KMS-11 (cell line): ENCODE measurements at regions not wholly inside any gene's neighbourhood (a gene's known extent, or its start where the extent isn't known, plus 50 kb on each side); places are given as distances from the start of the nearest gene placed in this dataset.

ENCODE experiments used
- H2AFZ ChIP-seq: fragments of 200-600 bp; sonication (generic); 2 replicates; pipeline ENCODE4 v1.6.1; 2016; ENCODE audit warnings: antibody characterized with exemption, mixed run types, low read depth
- H3K27ac ChIP-seq: fragments of 200-600 bp; sonication (generic); 2 replicates; pipeline ENCODE4 v1.6.1; 2016; ENCODE audit warnings: mild to moderate bottlenecking, mixed run types
- H3K27me3 ChIP-seq: fragments of 200-600 bp; sonication (generic); 2 replicates; pipeline ENCODE4 v1.6.1; 2017; ENCODE audit warnings: mild to moderate bottlenecking, low read depth, mixed run types, moderate library complexity; ENCODE audit not compliant: insufficient read depth
- H3K36me3 ChIP-seq: fragments of 200-600 bp; sonication (generic); 2 replicates; pipeline ENCODE4 v1.6.1; 2017; ENCODE audit warnings: mild to moderate bottlenecking, mixed run types; ENCODE audit not compliant: insufficient read depth
- H3K4me1 ChIP-seq: fragments of 200-600 bp; sonication (generic); 2 replicates; pipeline ENCODE4 v1.6.1; 2016; ENCODE audit warnings: mild to moderate bottlenecking, low read depth, mixed run types; ENCODE audit not compliant: poor library complexity, severe bottlenecking
- H3K4me2 ChIP-seq: fragments of 200-600 bp; sonication (generic); 2 replicates; pipeline ENCODE4 v1.7.0; 2016; ENCODE audit warnings: mild to moderate bottlenecking, mixed run types
- H3K4me3 ChIP-seq: fragments of 200-600 bp; sonication (generic); IDR thresholded peaks from 2 replicates; pipeline ENCODE4 v1.6.1; 2017; ENCODE audit warnings: low read depth, low read length, mixed read lengths; ENCODE audit not compliant: insufficient read depth
- H3K79me2 ChIP-seq: fragments of 200-600 bp; sonication (generic); 2 replicates; pipeline ENCODE4 v1.6.1; 2016; ENCODE audit warnings: low read depth, mixed run types; ENCODE audit not compliant: insufficient read depth
- H3K9ac ChIP-seq: fragments of 200-600 bp; sonication (generic); 2 replicates; pipeline ENCODE4 v1.6.1; 2016; ENCODE audit warnings: mild to moderate bottlenecking, mixed run types
- H4K20me1 ChIP-seq: fragments of 200-600 bp; sonication (generic); 2 replicates; pipeline ENCODE4 v1.6.1; 2016; ENCODE audit warnings: mild to moderate bottlenecking, mixed run types; ENCODE audit not compliant: insufficient read depth
- TF ChIP-seq, protein P1 (sequence below): fragments of 200-600 bp; sonication (generic); conservative IDR thresholded peaks from 2 replicates; pipeline ENCODE4 v1.6.1; 2017; ENCODE audit warnings: low read depth, mild to moderate bottlenecking, antibody characterized with exemption, low read length, moderate library complexity, mixed read lengths

GRCh38 chr7:42457663-42458062 lies 220.7 kb upstream of the GLI3 start:
- H4K20me1 ChIP-seq, result no peaks in the 10 kb centered on the region
- no peaks in the 10 kb centered on the region for H3K79me2 ChIP-seq
- TF ChIP-seq, protein P1, sequence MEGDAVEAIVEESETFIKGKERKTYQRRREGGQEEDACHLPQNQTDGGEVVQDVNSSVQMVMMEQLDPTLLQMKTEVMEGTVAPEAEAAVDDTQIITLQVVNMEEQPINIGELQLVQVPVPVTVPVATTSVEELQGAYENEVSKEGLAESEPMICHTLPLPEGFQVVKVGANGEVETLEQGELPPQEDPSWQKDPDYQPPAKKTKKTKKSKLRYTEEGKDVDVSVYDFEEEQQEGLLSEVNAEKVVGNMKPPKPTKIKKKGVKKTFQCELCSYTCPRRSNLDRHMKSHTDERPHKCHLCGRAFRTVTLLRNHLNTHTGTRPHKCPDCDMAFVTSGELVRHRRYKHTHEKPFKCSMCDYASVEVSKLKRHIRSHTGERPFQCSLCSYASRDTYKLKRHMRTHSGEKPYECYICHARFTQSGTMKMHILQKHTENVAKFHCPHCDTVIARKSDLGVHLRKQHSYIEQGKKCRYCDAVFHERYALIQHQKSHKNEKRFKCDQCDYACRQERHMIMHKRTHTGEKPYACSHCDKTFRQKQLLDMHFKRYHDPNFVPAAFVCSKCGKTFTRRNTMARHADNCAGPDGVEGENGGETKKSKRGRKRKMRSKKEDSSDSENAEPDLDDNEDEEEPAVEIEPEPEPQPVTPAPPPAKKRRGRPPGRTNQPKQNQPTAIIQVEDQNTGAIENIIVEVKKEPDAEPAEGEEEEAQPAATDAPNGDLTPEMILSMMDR, result no peak
- H3K9ac ChIP-seq, result no peak overlapping the region
- H3K4me1 ChIP-seq, result no peaks in the 10 kb centered on the region
- H3K36me3 ChIP-seq, result no peaks in the 10 kb centered on the region
- no peak overlapping the region for H3K4me3 ChIP-seq
- H3K27me3 ChIP-seq, result no peaks in the 10 kb centered on the region
- no peak overlapping the region for H3K27ac ChIP-seq
- no peak overlapping the region for H2AFZ ChIP-seq
- H3K4me2 ChIP-seq, result no peak overlapping the region

- Histone ChIP-seq H3K79me2 (no peaks in the 10 kb centered on the region), H3K4me3 (no peak overlapping the region), H3K27ac (no peak overlapping the region), H3K4me1 (no peaks in the 10 kb centered on the region), H3K9ac (no peak overlapping the region), H4K20me1 (no peaks in the 10 kb centered on the region), H3K36me3 (no peaks in the 10 kb centered on the region), H3K27me3 (no peaks in the 10 kb centered on the region), H2AFZ (no peak overlapping the region), H3K4me2 (no peak overlapping the region)
- TF ChIP-seq, protein P1, result no peak
Observed at GRCh38 chr7:42456756-42457276, 219.8 kb upstream of the GLI3 start.

GRCh38 chr7:42456267-42456666 lies 219.3 kb upstream of the GLI3 start:
- Histone ChIP-seq H3K79me2 (no peaks in the 10 kb centered on the region), H3K36me3 (no peaks in the 10 kb centered on the region), H3K27ac (no peak overlapping the region), H3K4me1 (no peaks in the 10 kb centered on the region), H3K4me3 (no peak overlapping the region), H3K4me2 (no peak overlapping the region), H2AFZ (no peak overlapping the region), H3K9ac (no peak overlapping the region), H3K27me3 (no peaks in the 10 kb centered on the region), H4K20me1 (no peaks in the 10 kb centered on the region)
- TF ChIP-seq, protein P1, result no peak

- Histone ChIP-seq H4K20me1 (no peaks in the 10 kb centered on the region), H3K27ac (no peak overlapping the region), H3K4me3 (no peak overlapping the region), H2AFZ (no peak overlapping the region), H3K9ac (no peak overlapping the region), H3K79me2 (no peaks in the 10 kb centered on the region), H3K4me1 (no peaks in the 10 kb centered on the region), H3K36me3 (no peaks in the 10 kb centered on the region), H3K4me2 (no peak overlapping the region), H3K27me3 (no peaks in the 10 kb centered on the region)
- TF ChIP-seq, protein P1, result no peak
Observed at GRCh38 chr7:42453931-42454361, 216.9 kb upstream of the GLI3 start.
